HepG2 (cell line): ENCODE measurements at regions not wholly inside any gene's neighbourhood (a gene's known extent, or its start where the extent isn't known, plus 50 kb on each side); places are given as distances from the start of the nearest gene placed in this dataset.

Experiments
- ATAC-seq: fragments of 200-7000 bp; cut with Tn5 transposase; 3 replicates; pipeline ENCODE4 v1.9.1; 2020; ENCODE audit warnings: mild to moderate bottlenecking, moderate library complexity
- BruUV-seq: library from RNA; stranded (reverse); fragments of 400-500 nt; replicated peaks from 2 replicates; lab custom pipeline; 2021; lab: Mats Ljungman, UMichigan
- CTCF ChIA-PET: fragments of 300-600 bp; formaldehyde crosslinking; extraction: SDS; loops from one replicate; lab custom pipeline; 2021; ENCODE audit warnings: low total read pairs, inconsistent platforms, low intra/inter-chr PET ratio; lab: Yijun Ruan, JAX
- POLR2A ChIA-PET: fragments of 350-600 bp; sonication (Branson Sonifier 250); formaldehyde crosslinking; loops from one replicate; lab custom pipeline; 2020; ENCODE audit warnings: antibody characterized with exemption, inconsistent platforms; lab: Yijun Ruan, JAX
- DNase-seq: peaks from one replicate; pipeline ENCODE4 v3.0.0-alpha.2; 2015; ENCODE audit warnings: low spot score
- FAIRE-seq: peaks from 3 replicates; lab custom pipeline; 2011; peaks lifted over from hg19 to GRCh38; lab: Jason Lieb, UNC
- H2AFZ ChIP-seq: one replicate; pipeline ENCODE4 v1.6.1; 2011; ENCODE audit warnings: low read length, inconsistent platforms
- H3K27ac ChIP-seq: fragments of 300-600 bp; 3 replicates; pipeline ENCODE4 v1.8.0; 2011; ENCODE audit warnings: mixed run types, mild to moderate bottlenecking, mixed read lengths, low read length, inconsistent platforms; ENCODE audit not compliant: insufficient read depth; ENCODE audit errors: extremely low read length
- H3K27me3 ChIP-seq, 2 experiments: fragments of 200-600 bp in 1 of 2; 2 replicates in 1 of 2; 3 replicates in 1 of 2; pipeline versions ENCODE4 v1.6.0 to v1.8.0; 2011; ENCODE audit warnings: low read length in 2 of 2, mild to moderate bottlenecking in 2 of 2, moderate library complexity in 2 of 2, inconsistent platforms in 1 of 2; ENCODE audit not compliant: insufficient read depth in 2 of 2, control insufficient read depth in 1 of 2
- H3K36me3 ChIP-seq, 2 experiments: fragments of 200-600 bp in 1 of 2; replicated peaks in 1 of 2; 2 replicates in 1 of 2; 3 replicates in 1 of 2; pipeline versions ENCODE4 v1.5.1 to v1.8.0; 2011; ENCODE audit warnings: low read length in 2 of 2, inconsistent platforms in 1 of 2; ENCODE audit not compliant: insufficient read depth in 2 of 2, control insufficient read depth in 1 of 2
- H3K4me1 ChIP-seq: 2 replicates; pipeline ENCODE4 v1.5.1; 2012; ENCODE audit warnings: low read length, inconsistent platforms; ENCODE audit not compliant: insufficient read depth
- H3K4me2 ChIP-seq: 2 replicates; pipeline ENCODE4 v1.6.0; 2011; ENCODE audit warnings: low read depth, low read length, inconsistent platforms
- H3K4me3 ChIP-seq, 3 experiments: fragments of 200-600 bp in 1 of 3; sonication (generic), shearing (Covaris generic) in 1 of 3; replicated peaks in 1 of 3; 2 replicates each; pipeline ENCODE4 v1.5.1; 2011 to 2016; ENCODE audit warnings: low read length in 3 of 3, inconsistent platforms in 2 of 3, low read depth in 2 of 3, mild to moderate bottlenecking in 2 of 3, control low read depth in 1 of 3, mixed read lengths in 1 of 3; ENCODE audit not compliant: insufficient read depth in 1 of 3
- H3K79me2 ChIP-seq: one replicate; pipeline ENCODE4 v1.6.1; 2011; ENCODE audit warnings: low read length, inconsistent platforms; ENCODE audit not compliant: insufficient read depth
- H3K9ac ChIP-seq: 2 replicates; pipeline ENCODE4 v1.6.0; 2011; ENCODE audit warnings: mild to moderate bottlenecking, low read depth, low read length, inconsistent platforms; ENCODE audit not compliant: insufficient read depth
- H3K9me3 ChIP-seq: 2 replicates; pipeline ENCODE4 v1.5.1; 2012; ENCODE audit warnings: mild to moderate bottlenecking, low read length
- H4K20me1 ChIP-seq: 2 replicates; pipeline ENCODE4 v1.6.0; 2011; ENCODE audit warnings: inconsistent platforms, mild to moderate bottlenecking, low read length, moderate library complexity; ENCODE audit not compliant: insufficient read depth
- AGO2 ChIP-seq: fragments of 200-400 bp; formaldehyde crosslinking; optimal IDR thresholded peaks from 2 replicates; pipeline ENCODE3; 2017; ENCODE audit warnings: mild to moderate bottlenecking, low read depth, low read length, moderate library complexity
- FLYWCH1 ChIP-seq: sonication (generic); formaldehyde crosslinking; IDR thresholded peaks from 2 replicates; pipeline ENCODE4 v1.8.1; 2023; ENCODE audit warnings: mild to moderate bottlenecking, missing genetic modification reagents
- FOXA1 ChIP-seq, 2 experiments: fragments of 450-650 bp in 1 of 2; sonication (generic) in 1 of 2; formaldehyde crosslinking in 1 of 2; IDR thresholded peaks; 2 replicates each; pipeline versions ENCODE4 v1.4.0 to v1.6.1; 2016 to 2020; ENCODE audit warnings: missing genetic modification reagents in 1 of 2
- JARID2 ChIP-seq: sonication (generic); formaldehyde crosslinking; IDR thresholded peaks from 2 replicates; pipeline ENCODE4 v1.8.1; 2023; ENCODE audit warnings: missing genetic modification reagents, inconsistent platforms; ENCODE audit not compliant: insufficient replicate concordance
- RBM39 ChIP-seq: fragments of 200-400 bp; formaldehyde crosslinking; IDR thresholded peaks from one replicate; pipeline ENCODE4 v1.6.1; 2018; ENCODE audit warnings: antibody characterized with exemption, mild to moderate bottlenecking, low read depth, low read length; ENCODE audit not compliant: poor library complexity, severe bottlenecking
- RXRA ChIP-seq: sonication (generic); formaldehyde crosslinking; IDR thresholded peaks from 2 replicates; pipeline ENCODE4 v1.5.1; 2020; ENCODE audit warnings: missing genetic modification reagents
- SMARCC2 ChIP-seq: fragments of 450-650 bp; IDR thresholded peaks from 2 replicates; pipeline ENCODE4 v1.6.1; 2017; ENCODE audit warnings: antibody characterized with exemption, mild to moderate bottlenecking
- YEATS2 ChIP-seq: sonication (generic); formaldehyde crosslinking; IDR thresholded peaks from 2 replicates; pipeline ENCODE4 v1.4.0; 2020; ENCODE audit warnings: missing genetic modification reagents, borderline replicate concordance
- ZBTB38 ChIP-seq: sonication (generic); formaldehyde crosslinking; IDR thresholded peaks from 2 replicates; pipeline ENCODE4 v1.5.1; 2020; ENCODE audit warnings: mild to moderate bottlenecking, missing genetic modification reagents
- ZKSCAN5 ChIP-seq: sonication (generic); formaldehyde crosslinking; IDR thresholded peaks from 2 replicates; pipeline ENCODE4 v1.5.1; 2020; ENCODE audit warnings: mild to moderate bottlenecking, missing genetic modification reagents
- ZNF484 ChIP-seq: sonication (generic); formaldehyde crosslinking; IDR thresholded peaks from 2 replicates; pipeline ENCODE4 v1.5.1; 2020; ENCODE audit warnings: mild to moderate bottlenecking, low read depth, missing genetic modification reagents, borderline replicate concordance
- ZNF550 ChIP-seq: sonication (generic); formaldehyde crosslinking; IDR thresholded peaks from 2 replicates; pipeline ENCODE4 v1.4.0; 2020; ENCODE audit warnings: mild to moderate bottlenecking, missing genetic modification reagents, borderline replicate concordance
- ZNF570 ChIP-seq: sonication (generic); formaldehyde crosslinking; IDR thresholded peaks from 2 replicates; pipeline ENCODE4 v1.4.0; 2020; ENCODE audit warnings: mild to moderate bottlenecking, missing genetic modification reagents, borderline replicate concordance
- WGBS: methylation state at CpG from one replicate; pipeline ENCODE4 v1.1.6; 2017; ENCODE audit warnings: low lambda C conversion rate; 5-methylcytosine and 5-hydroxymethylcytosine counted together
- in situ Hi-C: cut with HindIII; loops from 2 replicates; pipeline ENCODE4 v1.10.0; 2017; ENCODE audit warnings: low pct_unique_long_range_greater_than_20kb; ENCODE audit not compliant: extremely low pct_ligation_motif_present
- intact Hi-C: fragments of 100-400 bp; cut with micrococcal nuclease; formaldehyde crosslinking; loops from one replicate; pipeline ENCODE4 v1.10.0; 2022; ENCODE audit not compliant: unreplicated experiment
- TF ChIP-seq, protein P1 (sequence below): sonication (generic); formaldehyde crosslinking; IDR thresholded peaks from 2 replicates; pipeline ENCODE4 v1.4.0; 2020; ENCODE audit warnings: missing genetic modification reagents
- TF ChIP-seq, protein P2 (sequence below): sonication (generic); formaldehyde crosslinking; IDR thresholded peaks from 2 replicates; pipeline ENCODE4 v1.8.0; 2022; ENCODE audit warnings: mild to moderate bottlenecking, missing genetic modification reagents, moderate library complexity
- TF ChIP-seq, protein P3 (sequence below): sonication (generic); formaldehyde crosslinking; conservative IDR thresholded peaks from 2 replicates; pipeline ENCODE4 v1.8.1; 2023; ENCODE audit warnings: missing genetic modification reagents

- intact Hi-C loops (no loop called here), in situ Hi-C loops (no loop called here)
- Histone ChIP-seq H3K27me3 (peaks cover 3 to 18% of the 10 kb centered on the region in 2 experiments), H3K9me3 (no peaks in the 10 kb centered on the region), H3K9ac (no peak overlapping the region), H3K4me2 (no peak overlapping the region), H3K79me2 (no peaks in the 10 kb centered on the region), H3K36me3 (no peaks in the 10 kb centered on the region), H2AFZ (no peak overlapping the region), H3K27ac (no peak overlapping the region), H4K20me1 (no peaks in the 10 kb centered on the region), H3K4me3 (no peak overlapping the region), H3K4me1 (no peaks in the 10 kb centered on the region)
- no peak for TF ChIP-seq AGO2
- no peak for TF ChIP-seq ZNF570 (CRISPR knock-in tag)
- TF ChIP-seq, protein P1, sequence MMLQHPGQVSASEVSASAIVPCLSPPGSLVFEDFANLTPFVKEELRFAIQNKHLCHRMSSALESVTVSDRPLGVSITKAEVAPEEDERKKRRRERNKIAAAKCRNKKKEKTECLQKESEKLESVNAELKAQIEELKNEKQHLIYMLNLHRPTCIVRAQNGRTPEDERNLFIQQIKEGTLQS (CRISPR knock-in tag) = no peak
- TF ChIP-seq, protein P2, sequence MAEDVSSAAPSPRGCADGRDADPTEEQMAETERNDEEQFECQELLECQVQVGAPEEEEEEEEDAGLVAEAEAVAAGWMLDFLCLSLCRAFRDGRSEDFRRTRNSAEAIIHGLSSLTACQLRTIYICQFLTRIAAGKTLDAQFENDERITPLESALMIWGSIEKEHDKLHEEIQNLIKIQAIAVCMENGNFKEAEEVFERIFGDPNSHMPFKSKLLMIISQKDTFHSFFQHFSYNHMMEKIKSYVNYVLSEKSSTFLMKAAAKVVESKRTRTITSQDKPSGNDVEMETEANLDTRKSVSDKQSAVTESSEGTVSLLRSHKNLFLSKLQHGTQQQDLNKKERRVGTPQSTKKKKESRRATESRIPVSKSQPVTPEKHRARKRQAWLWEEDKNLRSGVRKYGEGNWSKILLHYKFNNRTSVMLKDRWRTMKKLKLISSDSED = no peak
- no peak for TF ChIP-seq RBM39
- ATAC-seq = no peak
- CTCF ChIA-PET = no interaction called here
- no TSS peak for BruUV-seq
- FAIRE-seq = no peak
- POLR2A ChIA-PET = no interaction called here
- 12% methylated on average over 5 of the region's 5 CpGs for WGBS
- DNase-seq = no peak
These were observed 142.8 kb upstream of the MYLIP start for GRCh38 chr6:15986027-15986629.

DNA sequence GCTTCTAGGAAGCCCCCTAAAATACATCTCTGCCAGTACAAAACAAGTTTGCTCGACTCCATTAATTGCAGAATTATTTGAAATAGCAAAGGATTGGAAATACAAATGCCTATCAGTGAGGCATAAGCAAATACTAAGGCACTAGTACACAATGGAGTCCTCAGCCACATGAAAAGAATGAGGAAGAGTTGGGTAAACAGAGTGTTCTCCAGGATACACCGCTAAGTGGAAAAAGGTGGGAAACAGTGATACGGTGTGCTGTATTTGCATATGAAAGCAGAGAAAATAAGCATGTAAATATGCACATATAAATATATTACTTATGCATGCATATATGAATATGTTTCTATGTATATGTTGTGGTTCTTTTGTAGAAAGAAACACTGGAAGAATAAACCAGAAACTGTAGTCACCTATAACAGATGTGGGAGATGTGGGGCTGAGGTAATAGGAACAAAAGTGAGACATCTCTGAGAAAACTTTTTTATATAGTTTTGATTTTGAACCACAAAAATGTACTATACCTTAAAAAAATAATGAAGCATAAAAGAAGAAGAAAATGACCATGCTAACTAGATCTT lies 143.4 kb upstream of the MYLIP start:
- Histone ChIP-seq H3K36me3 (no peaks in the 10 kb centered on the region), H3K4me3 (no peak overlapping the region), H3K27ac (no peak overlapping the region), H3K4me1 (no peaks in the 10 kb centered on the region), H3K27me3 (peaks cover 3 to 23% of the 10 kb centered on the region in 2 experiments; a peak in 4 of 5 replicates), H3K79me2 (no peaks in the 10 kb centered on the region), H2AFZ (no peak overlapping the region), H3K4me2 (no peak overlapping the region), H4K20me1 (no peaks in the 10 kb centered on the region), H3K9ac (no peak overlapping the region), H3K9me3 (no peaks in the 10 kb centered on the region)
- ChIA-PET CTCF (no interaction called here), POLR2A (no interaction called here)
- ATAC-seq = no peak
- WGBS = 22% methylated on average over 3 of the region's 3 CpGs
- no peak for DNase-seq
- in situ Hi-C loops (no loop called here), intact Hi-C loops (no loop called here)
- no peak for FAIRE-seq
- BruUV-seq = no TSS peak
- TF ChIP-seq FOXA1 (IDR thresholded peaks at IDR 0.05) (no peak), FOXA1 (CRISPR knock-in tag; IDR thresholded peaks at IDR 0.05) (no peak), FLYWCH1 (no peak), ZKSCAN5 (no peak), ZNF484 (no peak), RXRA (no peak), ZBTB38 (CRISPR knock-in tag) (no peak), YEATS2 (CRISPR knock-in tag) (no peak), SMARCC2 (no peak), JARID2 (CRISPR knock-in tag) (no peak), ZNF550 (CRISPR knock-in tag) (no peak)
- TF ChIP-seq, protein P3, sequence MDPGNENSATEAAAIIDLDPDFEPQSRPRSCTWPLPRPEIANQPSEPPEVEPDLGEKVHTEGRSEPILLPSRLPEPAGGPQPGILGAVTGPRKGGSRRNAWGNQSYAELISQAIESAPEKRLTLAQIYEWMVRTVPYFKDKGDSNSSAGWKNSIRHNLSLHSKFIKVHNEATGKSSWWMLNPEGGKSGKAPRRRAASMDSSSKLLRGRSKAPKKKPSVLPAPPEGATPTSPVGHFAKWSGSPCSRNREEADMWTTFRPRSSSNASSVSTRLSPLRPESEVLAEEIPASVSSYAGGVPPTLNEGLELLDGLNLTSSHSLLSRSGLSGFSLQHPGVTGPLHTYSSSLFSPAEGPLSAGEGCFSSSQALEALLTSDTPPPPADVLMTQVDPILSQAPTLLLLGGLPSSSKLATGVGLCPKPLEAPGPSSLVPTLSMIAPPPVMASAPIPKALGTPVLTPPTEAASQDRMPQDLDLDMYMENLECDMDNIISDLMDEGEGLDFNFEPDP = no peak
